GM10266 (cell line): ENCODE measurements at regions not wholly inside any gene's neighbourhood (a gene's known extent, or its start where the extent isn't known, plus 50 kb on each side); places are given as distances from the start of the nearest gene placed in this dataset.

Experiments used
- DNase-seq: peaks from one replicate; pipeline ENCODE4 v3.0.0; 2012; ENCODE audit errors: extremely low spot score
- TF ChIP-seq, protein P1 (sequence below): IDR thresholded peaks from 2 replicates; pipeline ENCODE4 v1.5.1; 2012; ENCODE audit warnings: mild to moderate bottlenecking, low read depth; ENCODE audit not compliant: control insufficient read depth, insufficient read depth; ENCODE audit errors: missing control alignments

DNA sequence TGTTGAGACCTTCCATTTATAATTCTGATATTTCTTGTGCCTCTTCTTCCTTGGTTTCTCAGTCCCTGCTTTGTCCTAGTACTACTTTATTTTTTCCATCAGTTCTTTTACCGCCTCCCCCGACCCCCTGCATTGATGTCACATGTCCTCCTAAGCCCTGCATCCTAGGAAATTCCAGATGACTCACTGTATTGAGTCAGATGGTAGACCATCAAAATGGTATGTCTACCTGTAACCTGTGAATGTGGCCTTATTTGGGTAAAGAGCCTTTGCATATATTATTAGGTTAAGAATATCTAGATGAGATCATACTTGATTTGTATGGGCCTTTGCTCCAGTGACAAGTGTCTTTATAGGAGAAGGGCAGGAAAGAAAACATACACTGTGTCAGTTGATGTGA is 515.3 kb upstream of the CA10 start:
- no peak for DNase-seq
- TF ChIP-seq, protein P1, sequence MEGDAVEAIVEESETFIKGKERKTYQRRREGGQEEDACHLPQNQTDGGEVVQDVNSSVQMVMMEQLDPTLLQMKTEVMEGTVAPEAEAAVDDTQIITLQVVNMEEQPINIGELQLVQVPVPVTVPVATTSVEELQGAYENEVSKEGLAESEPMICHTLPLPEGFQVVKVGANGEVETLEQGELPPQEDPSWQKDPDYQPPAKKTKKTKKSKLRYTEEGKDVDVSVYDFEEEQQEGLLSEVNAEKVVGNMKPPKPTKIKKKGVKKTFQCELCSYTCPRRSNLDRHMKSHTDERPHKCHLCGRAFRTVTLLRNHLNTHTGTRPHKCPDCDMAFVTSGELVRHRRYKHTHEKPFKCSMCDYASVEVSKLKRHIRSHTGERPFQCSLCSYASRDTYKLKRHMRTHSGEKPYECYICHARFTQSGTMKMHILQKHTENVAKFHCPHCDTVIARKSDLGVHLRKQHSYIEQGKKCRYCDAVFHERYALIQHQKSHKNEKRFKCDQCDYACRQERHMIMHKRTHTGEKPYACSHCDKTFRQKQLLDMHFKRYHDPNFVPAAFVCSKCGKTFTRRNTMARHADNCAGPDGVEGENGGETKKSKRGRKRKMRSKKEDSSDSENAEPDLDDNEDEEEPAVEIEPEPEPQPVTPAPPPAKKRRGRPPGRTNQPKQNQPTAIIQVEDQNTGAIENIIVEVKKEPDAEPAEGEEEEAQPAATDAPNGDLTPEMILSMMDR, result no peak

DNA sequence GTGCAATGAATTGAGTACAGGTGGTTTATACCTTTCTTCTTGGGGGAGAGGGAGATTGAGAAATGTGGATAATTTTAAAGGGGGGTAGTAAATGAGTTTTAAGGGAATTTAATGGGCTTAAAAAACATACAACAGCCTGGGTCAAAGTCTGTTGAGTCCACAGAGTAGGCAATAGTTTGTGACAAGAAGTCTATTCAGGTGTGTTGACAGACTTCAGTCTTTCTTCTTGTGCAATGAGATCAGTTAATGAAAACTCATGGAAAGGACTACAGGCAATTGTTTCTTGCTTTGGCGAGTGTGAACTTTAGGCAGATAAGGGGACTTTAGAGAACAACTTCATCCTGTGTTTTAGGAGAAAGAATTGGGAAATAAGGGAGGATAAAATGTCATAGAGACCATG is 507.8 kb upstream of the CA10 start:
- TF ChIP-seq, protein P1, result no peak
- DNase-seq, result no peak

DNA sequence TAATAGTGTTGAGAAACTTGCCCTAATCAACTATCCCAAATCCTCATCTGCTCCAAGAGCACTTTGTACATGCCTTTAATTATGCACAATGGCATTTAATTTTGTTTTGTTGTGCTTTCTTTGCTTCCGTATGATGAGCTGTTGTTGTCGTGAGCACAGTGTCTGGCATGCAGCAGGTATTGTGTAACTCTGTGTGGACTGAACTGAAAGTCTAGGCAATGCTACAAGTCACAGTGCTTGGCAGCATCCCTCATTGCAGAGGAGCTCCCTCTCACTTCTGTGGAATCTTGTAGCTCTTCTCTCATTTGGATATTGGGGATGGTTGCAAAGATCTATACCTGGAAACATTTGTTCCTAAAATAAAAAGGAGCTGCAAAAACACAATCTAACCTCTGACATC is 502.2 kb upstream of the CA10 start:
- TF ChIP-seq, protein P1, result no peak
- no peak for DNase-seq

DNA sequence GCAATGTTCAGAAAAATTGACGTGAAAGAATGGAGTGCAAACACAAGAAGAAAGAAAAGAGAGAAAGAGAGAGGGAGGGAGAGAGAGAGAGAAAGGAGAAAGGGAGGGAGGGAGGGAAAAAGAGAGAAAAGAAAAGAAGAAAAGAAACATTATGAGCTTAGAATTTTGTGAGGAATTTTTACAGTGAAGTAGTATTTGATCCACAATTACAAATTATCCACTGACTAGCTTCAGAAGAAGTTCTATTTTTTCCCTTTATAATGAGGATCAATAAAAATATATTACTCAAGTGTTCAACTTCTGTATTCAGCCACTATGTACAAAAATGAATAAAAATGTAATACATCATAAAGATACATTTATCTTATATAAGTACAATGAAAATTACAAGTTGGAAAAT is 494.5 kb upstream of the CA10 start:
- DNase-seq, result no peak
- TF ChIP-seq, protein P1, result no peak

DNA sequence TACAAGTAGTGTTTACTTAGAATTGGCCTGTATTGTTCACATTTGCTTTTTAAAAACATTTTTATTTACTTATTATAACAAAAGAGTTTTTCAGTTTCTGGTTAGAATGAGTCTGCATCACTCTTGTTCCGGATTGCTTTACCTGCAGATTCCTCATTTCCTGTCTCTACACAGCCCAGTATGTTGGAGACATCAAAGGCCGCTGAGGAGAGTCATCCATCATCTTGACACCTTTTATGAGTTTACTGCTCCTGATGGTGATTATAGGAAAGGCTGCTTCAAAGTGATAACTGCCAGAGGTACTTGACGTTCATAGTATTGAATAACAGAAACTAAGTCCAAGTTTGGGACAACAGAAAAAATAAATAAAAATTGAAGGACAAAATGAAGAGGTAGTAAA is 490.5 kb upstream of the CA10 start:
- no peak for DNase-seq

DNA sequence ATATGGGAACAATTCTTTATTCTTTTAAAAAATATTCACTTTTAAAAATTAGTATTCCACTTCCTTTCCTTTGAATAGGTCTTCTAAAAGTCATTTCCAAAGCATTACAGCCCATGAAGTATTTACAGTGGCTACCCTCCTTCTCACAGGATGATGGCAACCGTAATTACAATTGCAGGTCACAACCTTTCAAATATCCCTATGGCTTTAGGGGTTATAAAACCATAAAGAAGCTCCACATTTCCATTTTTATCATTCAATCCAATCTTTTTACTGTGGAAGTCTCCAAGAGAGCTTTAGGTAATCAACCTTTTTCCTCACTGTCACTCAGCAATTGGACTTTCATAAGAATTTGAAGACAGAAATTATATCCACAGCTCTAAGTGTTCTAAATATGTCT is 488.9 kb upstream of the CA10 start:
- TF ChIP-seq, protein P1, result no peak
- DNase-seq, result no peak

More for the DNA sequence above, 490.5 kb upstream of the CA10 start:
- TF ChIP-seq, protein P1, result no peak

DNA sequence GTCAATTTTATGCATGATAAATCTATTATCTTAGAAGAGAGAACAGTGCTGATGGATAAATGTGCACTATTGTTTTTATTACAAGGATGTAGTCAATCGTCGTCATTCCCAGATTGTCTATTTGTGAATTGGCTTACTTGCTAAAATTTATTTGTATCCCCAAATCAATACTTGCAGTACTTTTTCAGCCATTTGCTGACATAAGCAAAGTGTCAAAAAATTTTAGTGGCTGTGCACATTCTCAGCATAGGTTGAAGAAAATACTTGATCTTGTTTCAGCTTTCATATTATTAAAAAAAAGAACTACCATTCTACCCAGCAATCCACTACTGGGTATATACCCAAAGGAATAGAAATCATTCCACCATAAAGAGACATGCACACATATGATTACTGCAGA is 477.9 kb upstream of the CA10 start:
- no peak for DNase-seq
- TF ChIP-seq, protein P1, result no peak
